Keratinocyte (primary cell): ENCODE measurements at regions not wholly inside any gene's neighbourhood (a gene's known extent, or its start where the extent isn't known, plus 50 kb on each side); places are given as distances from the start of the nearest gene placed in this dataset.

Experiments
- DNase-seq: peaks from one replicate; pipeline ENCODE4 v3.0.0-alpha.2; 2011; ENCODE audit warnings: low read depth, missing footprints, low spot score
- FAIRE-seq: peaks from 2 replicates; lab custom pipeline; 2011; peaks lifted over from hg19 to GRCh38; lab: Jason Lieb, UNC
- H2AFZ ChIP-seq: 2 replicates; pipeline ENCODE4 v1.6.0; 2012; ENCODE audit warnings: low read length, control low read depth, inconsistent platforms; ENCODE audit not compliant: control insufficient read depth
- H3K27ac ChIP-seq: 2 replicates; pipeline ENCODE4 v1.5.1; 2011; ENCODE audit warnings: low read length; ENCODE audit not compliant: control insufficient read depth, insufficient read depth
- H3K27me3 ChIP-seq: 3 replicates; pipeline ENCODE4 v1.6.0; 2011; ENCODE audit warnings: low read length; ENCODE audit not compliant: control insufficient read depth, insufficient read depth; ENCODE audit errors: extremely low read depth
- H3K36me3 ChIP-seq, 2 experiments: 2 replicates in 1 of 2; 3 replicates in 1 of 2; pipeline ENCODE4 v1.5.1; 2011; ENCODE audit warnings: low read length in 2 of 2, mild to moderate bottlenecking in 1 of 2; ENCODE audit not compliant: control insufficient read depth in 2 of 2, insufficient read depth in 2 of 2; ENCODE audit errors: extremely low read depth in 1 of 2
- H3K4me1 ChIP-seq: 3 replicates; pipeline ENCODE4 v1.5.1; 2011; ENCODE audit warnings: low read length; ENCODE audit not compliant: control insufficient read depth, insufficient read depth; ENCODE audit errors: extremely low read depth
- H3K4me2 ChIP-seq: 3 replicates; pipeline ENCODE4 v1.6.0; 2011; ENCODE audit warnings: low read depth, low read length; ENCODE audit not compliant: control insufficient read depth, insufficient read depth; ENCODE audit errors: extremely low read depth
- H3K4me3 ChIP-seq, 3 experiments: fragments of 200-600 bp in 1 of 3; sonication (generic) in 1 of 3; 2 replicates in 2 of 3; 3 replicates in 1 of 3; pipeline ENCODE4 v1.5.1; 2011 to 2016; ENCODE audit warnings: low read length in 3 of 3, mild to moderate bottlenecking in 3 of 3, control low read depth in 2 of 3, inconsistent platforms in 1 of 3, low read depth in 1 of 3, mixed read lengths in 1 of 3, mixed run types in 1 of 3, moderate library complexity in 1 of 3; ENCODE audit not compliant: control insufficient read depth in 2 of 3, insufficient read depth in 2 of 3; ENCODE audit errors: extremely low read depth in 1 of 3
- H3K79me2 ChIP-seq: 2 replicates; pipeline ENCODE4 v1.6.0; 2012; ENCODE audit warnings: low read length; ENCODE audit not compliant: control insufficient read depth, insufficient read depth
- H3K9ac ChIP-seq: 3 replicates; pipeline ENCODE4 v1.6.0; 2011; ENCODE audit warnings: low read length; ENCODE audit not compliant: control insufficient read depth, insufficient read depth; ENCODE audit errors: extremely low read depth
- H3K9me1 ChIP-seq: 3 replicates; pipeline ENCODE4 v1.6.0; 2011; ENCODE audit warnings: low read length; ENCODE audit not compliant: control insufficient read depth, insufficient read depth; ENCODE audit errors: extremely low read depth
- H3K9me3 ChIP-seq: 2 replicates; pipeline ENCODE4 v1.5.1; 2012; ENCODE audit warnings: low read depth, low read length; ENCODE audit not compliant: control insufficient read depth
- H4K20me1 ChIP-seq: 3 replicates; pipeline ENCODE4 v1.6.0; 2011; ENCODE audit warnings: low read length; ENCODE audit not compliant: control insufficient read depth, insufficient read depth; ENCODE audit errors: extremely low read depth
- CTCF ChIP-seq, 3 experiments: IDR thresholded peaks in 1 of 3; conservative IDR thresholded peaks in 1 of 3; optimal IDR thresholded peaks in 1 of 3; 2 replicates in 2 of 3; 3 replicates in 1 of 3; pipeline versions ENCODE3 to v1.5.1; 2011; ENCODE audit warnings: low read length in 3 of 3, mild to moderate bottlenecking in 3 of 3, moderate library complexity in 2 of 3, control low read depth in 1 of 3, inconsistent platforms in 1 of 3; ENCODE audit not compliant: insufficient read depth in 2 of 3; ENCODE audit errors: extremely low read depth in 1 of 3
- EZH2 ChIP-seq: IDR thresholded peaks from one replicate; pipeline ENCODE4 v1.6.1; 2012; ENCODE audit warnings: inconsistent platforms, mild to moderate bottlenecking, low read length, moderate library complexity
- dilution Hi-C: fragments of 300-500 bp; cut with MboI; formaldehyde crosslinking; loops from one replicate; pipeline ENCODE4 v1.7.0; 2020; ENCODE audit warnings: low sequenced_read_pairs; ENCODE audit not compliant: extremely low pct_ligation_motif_present

DNA sequence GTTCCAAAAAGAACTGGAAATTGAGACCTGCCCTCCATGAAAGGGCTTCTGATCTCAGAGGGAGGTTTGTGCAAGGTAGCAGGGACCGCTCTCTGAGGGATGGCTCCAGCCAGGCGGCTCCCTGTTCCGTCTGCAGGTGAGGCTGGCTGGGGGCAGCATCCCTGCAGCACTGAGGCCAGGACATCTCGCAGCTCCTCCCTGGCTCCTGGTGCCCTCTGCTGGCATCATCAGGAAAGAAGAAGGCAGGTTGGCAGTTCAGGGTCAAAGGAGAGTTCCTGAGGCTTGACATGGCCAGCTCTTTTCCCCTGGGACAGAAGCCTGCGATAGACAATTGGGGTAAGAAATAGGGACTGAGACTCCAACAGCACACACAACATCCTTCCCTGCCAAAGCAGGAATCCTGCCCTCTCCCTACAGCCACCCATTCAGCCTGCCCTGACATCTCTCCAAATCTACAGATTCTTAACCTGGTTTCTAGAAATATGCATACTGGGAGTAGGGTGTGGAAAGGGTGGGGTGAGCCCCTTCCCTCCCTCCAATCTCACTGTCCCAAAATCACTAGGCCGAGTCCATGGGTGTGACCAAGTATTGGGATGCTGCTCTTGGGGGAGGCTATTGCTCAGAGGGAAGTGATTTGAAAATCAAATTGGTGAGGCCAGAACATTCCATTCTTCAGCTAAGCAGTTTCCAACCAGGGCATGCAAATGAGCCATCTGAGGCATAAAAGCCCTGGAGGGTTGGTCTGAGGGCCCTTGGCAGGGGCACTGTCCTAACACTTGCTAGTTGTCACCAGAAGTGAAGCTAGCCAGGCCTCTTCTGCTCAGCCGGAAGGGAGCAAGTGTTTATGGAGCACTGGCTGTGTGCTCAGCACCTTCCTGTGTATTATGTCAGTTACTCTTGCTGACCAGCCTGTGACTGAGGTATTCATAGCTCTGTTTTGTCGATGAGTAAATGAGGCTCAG is 185.4 kb downstream of the TFCP2L1 start:
- dilution Hi-C loops: no loop called here
- peak; percentile 66 to 83 (median 82) for TF ChIP-seq CTCF (optimal IDR thresholded peaks at IDR 0.05 in 1 of 3, IDR thresholded peaks at IDR 0.05 in 1 of 3, conservative IDR thresholded peaks at IDR 0.05 in 1 of 3; ENCODE audit: extremely low read depth in 1 of 3, insufficient read depth in 2 of 3, low read length in 3 of 3)
- no peak for TF ChIP-seq EZH2
- H3K9me1 ChIP-seq: no peaks in the 10 kb centered on the region
- H3K9ac ChIP-seq: no peak overlapping the region
- H3K79me2 ChIP-seq: no peaks in the 10 kb centered on the region
- H3K4me1 ChIP-seq: peaks cover 7% of the 10 kb centered on the region
- H2AFZ ChIP-seq: no peak overlapping the region
- DNase-seq (no peak), FAIRE-seq (peak; percentile 20)
- H3K4me3 ChIP-seq: no peak overlapping the region
- no peak overlapping the region for H3K4me2 ChIP-seq
- H4K20me1 ChIP-seq: no peaks in the 10 kb centered on the region
- no peaks in the 10 kb centered on the region for H3K36me3 ChIP-seq
- no peaks in the 10 kb centered on the region for H3K9me3 ChIP-seq
- no peak overlapping the region for H3K27ac ChIP-seq
- peaks cover 8% of the 10 kb centered on the region for H3K27me3 ChIP-seq

GRCh38 chr2:121101093-121101715 is 183.8 kb downstream of the TFCP2L1 start:
- FAIRE-seq: no peak

More at GRCh38 chr2:121101093-121101715, 183.8 kb downstream of the TFCP2L1 start:
- TF ChIP-seq EZH2 (no peak), CTCF (optimal IDR thresholded peaks at IDR 0.05 in 1 of 3, IDR thresholded peaks at IDR 0.05 in 1 of 3, conservative IDR thresholded peaks at IDR 0.05 in 1 of 3; ENCODE audit: extremely low read depth in 1 of 3, insufficient read depth in 2 of 3, low read length in 3 of 3) (no peak)
- Histone ChIP-seq H3K27me3 (peaks cover 8% of the 10 kb centered on the region), H3K27ac (no peak overlapping the region), H2AFZ (no peak overlapping the region), H3K4me3 (no peak overlapping the region), H3K36me3 (no peaks in the 10 kb centered on the region), H3K9ac (no peak overlapping the region), H3K4me2 (no peak overlapping the region), H3K79me2 (no peaks in the 10 kb centered on the region), H3K4me1 (no peaks in the 10 kb centered on the region), H3K9me1 (no peaks in the 10 kb centered on the region), H4K20me1 (no peaks in the 10 kb centered on the region), H3K9me3 (no peaks in the 10 kb centered on the region)
- dilution Hi-C loops: no loop called here
- no peak for DNase-seq
